Activated T-helper 1 cell treated with anti-CD3 and anti-CD28 coated beads, Interleukin-2, amount 50 U/mL, for 16 hours (primary cell): ENCODE measurements at regions not wholly inside any gene's neighbourhood (a gene's known extent, or its start where the extent isn't known, plus 50 kb on each side); places are given as distances from the start of the nearest gene placed in this dataset.
A peak's percentile ranks its signal among the peaks of the same experiment; 100 is the strongest.
"Not testable (repeated sequence)": the region's sequence is repeated elsewhere in the genome, so short reads cannot be mapped to it uniquely, and the experiment has no call there.

Source experiments
- DNase-seq, 2 donors: peaks; one replicate each; pipeline ENCODE4 v3.0.0-alpha.2; 2020; ENCODE audit warnings: low read depth in 1 of 2, low spot score in 1 of 2

GRCh38 chr21:6363591-6363990 lies 4157.8 kb upstream of the TPTE start:
- not testable (repeated sequence) for DNase-seq

- DNase-seq: not testable (repeated sequence)
These were observed 4152.6 kb upstream of the TPTE start for GRCh38 chr21:6368824-6369223.

GRCh38 chr21:6373253-6373652 lies 4148.1 kb upstream of the TPTE start:
- DNase-seq: not testable (repeated sequence)

- DNase-seq: peak in 1 of 2 donors; percentile 7
These were observed 4147.2 kb upstream of the TPTE start for GRCh38 chr21:6374232-6374631.

GRCh38 chr21:6374926-6375325 lies 4146.5 kb upstream of the TPTE start:
- DNase-seq: peak in 1 of 2 donors; percentile 1

- not testable (repeated sequence) for DNase-seq
These were observed 4145.6 kb upstream of the TPTE start for GRCh38 chr21:6375776-6376175.

- not testable (repeated sequence) for DNase-seq
These were observed 4144.9 kb upstream of the TPTE start for GRCh38 chr21:6376321-6377070.
